ENCODE measurements at regions not wholly inside any gene's neighbourhood (a gene's known extent, or its start where the extent isn't known, plus 50 kb on each side); places are given as distances from the start of the nearest gene placed in this dataset.

GRCh38 chr2:134173338-134174016, 80.4 kb upstream of the MGAT5 start:
- TF ChIP-seq CTCF (IDR thresholded peaks at IDR 0.05): no peak
- no peak for TF ChIP-seq POLR2A (IDR thresholded peaks at IDR 0.05)
